Tibial nerve (tissue), 4 donors: ENCODE measurements at regions not wholly inside any gene's neighbourhood (a gene's known extent, or its start where the extent isn't known, plus 50 kb on each side); places are given as distances from the start of the nearest gene placed in this dataset.

Source experiments
- DNase-seq, 2 donors: peaks; one replicate each; pipeline ENCODE4 v3.0.0-alpha.2; 2019; ENCODE audit warnings: low spot score in 2 of 2
- H3K27ac ChIP-seq, 4 donors: fragments of 200-600 bp; sonication (generic) in 3 of 4; one replicate each; pipeline ENCODE4 v1.5.1; 2017 to 2019; ENCODE audit warnings: mild to moderate bottlenecking in 1 of 4
- H3K27me3 ChIP-seq, 2 donors: fragments of 200-600 bp; sonication (generic) in 1 of 2; one replicate each; pipeline versions ENCODE4 v1.5.1 to v1.6.0; 2017 to 2019
- H3K36me3 ChIP-seq, 3 donors: fragments of 200-600 bp; sonication (generic); one replicate each; pipeline ENCODE4 v1.5.1; 2018 to 2019
- H3K4me1 ChIP-seq, 4 donors: fragments of 200-600 bp; sonication (generic) in 3 of 4; one replicate each; pipeline ENCODE4 v1.5.1; 2017 to 2019
- H3K4me3 ChIP-seq, 4 donors: fragments of 200-600 bp; sonication (generic) in 3 of 4; one replicate each; pipeline ENCODE4 v1.5.1; 2017 to 2019; ENCODE audit warnings: mild to moderate bottlenecking in 1 of 4, moderate library complexity in 1 of 4
- H3K9me3 ChIP-seq, 4 donors: fragments of 200-600 bp; sonication (generic) in 3 of 4; one replicate each; pipeline ENCODE4 v1.5.1; 2017 to 2019
- EP300 ChIP-seq, 2 donors: sonication (generic); formaldehyde crosslinking; IDR thresholded peaks; one replicate each; pipeline ENCODE4 v1.6.1; 2017; ENCODE audit warnings: antibody characterized with exemption in 2 of 2, mild to moderate bottlenecking in 1 of 2
- POLR2A ChIP-seq, 2 donors: fragments of 450-650 bp; IDR thresholded peaks; one replicate each; pipeline ENCODE4 v1.6.1; 2017; ENCODE audit warnings: antibody characterized with exemption in 2 of 2, mild to moderate bottlenecking in 2 of 2, moderate library complexity in 2 of 2
- WGBS, 2 donors: methylation state at CpG; one replicate each; pipeline ENCODE4 v1.1.5; 2018; 5-methylcytosine and 5-hydroxymethylcytosine counted together
- TF ChIP-seq, protein P1 (sequence below), 5 experiments: fragments of 200-600 bp in 3 of 5; fragments of 450-650 bp in 2 of 5; sonication (generic) in 3 of 5; IDR thresholded peaks; one replicate each; pipeline ENCODE4 v1.5.1; 2016 to 2019; ENCODE audit warnings: antibody characterized with exemption in 5 of 5, mild to moderate bottlenecking in 3 of 5, moderate library complexity in 2 of 5

DNA sequence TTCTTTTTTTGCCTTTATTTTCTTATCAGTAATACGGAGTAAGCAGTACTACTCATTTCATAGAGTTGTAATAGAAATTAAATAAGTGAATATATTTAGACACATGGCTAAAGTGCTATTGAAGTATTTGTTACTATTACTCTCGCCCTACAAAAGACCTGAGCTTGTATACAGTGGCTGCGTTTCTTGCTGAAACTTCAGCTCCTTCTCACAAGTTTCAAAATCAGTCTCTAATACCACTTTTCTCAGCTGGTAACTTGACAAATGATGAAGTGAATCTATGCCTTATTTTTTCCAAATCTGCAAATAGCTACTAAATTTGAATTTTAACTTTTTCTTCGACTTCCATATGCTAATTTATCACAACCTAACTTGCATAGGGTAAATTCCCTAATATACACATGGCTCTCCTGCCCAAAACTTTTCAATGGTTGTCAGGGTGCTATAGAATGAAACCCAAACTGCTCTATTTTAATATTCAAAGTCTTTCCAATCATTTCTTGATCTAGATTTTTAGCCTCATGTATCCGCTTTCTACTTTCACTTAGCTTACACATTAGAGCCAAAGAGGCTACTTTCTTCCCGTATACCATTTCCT is 347.8 kb upstream of the GULP1 start:
- Histone ChIP-seq H3K9me3 (no peaks in the 10 kb centered on the region), H3K27ac (no peak overlapping the region), H3K4me3 (no peak overlapping the region), H3K27me3 (no peaks in the 10 kb centered on the region), H3K4me1 (peaks cover 0 to 8% (median 3%) of the 10 kb centered on the region in 4 donors), H3K36me3 (no peaks in the 10 kb centered on the region)
- DNase-seq: no peak
- TF ChIP-seq POLR2A (IDR thresholded peaks at IDR 0.05): no peak
- TF ChIP-seq EP300 (IDR thresholded peaks at IDR 0.05): no peak
- 95 to 96% methylated on average over 6 of the region's 6 CpGs for WGBS, 2 donors

DNA sequence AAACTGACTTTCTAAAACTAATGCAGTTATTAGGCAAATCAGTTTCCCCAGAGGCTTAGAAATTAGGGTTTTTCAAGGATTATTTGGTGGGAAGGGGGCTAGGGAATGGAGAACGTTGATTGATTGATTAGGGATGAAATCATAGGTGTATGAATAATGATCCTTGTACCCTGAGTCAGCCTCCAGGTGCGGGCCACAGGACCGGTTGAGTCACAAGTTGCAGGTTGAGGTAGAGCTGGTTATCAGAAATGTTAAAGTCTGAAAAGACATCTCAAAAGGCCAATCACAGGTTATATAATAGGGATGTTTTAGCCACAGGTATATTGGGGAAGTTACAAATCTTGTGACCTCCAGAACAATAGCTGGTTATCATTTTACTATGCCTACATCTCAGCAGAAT is 341.8 kb upstream of the GULP1 start:
- TF ChIP-seq, protein P1, sequence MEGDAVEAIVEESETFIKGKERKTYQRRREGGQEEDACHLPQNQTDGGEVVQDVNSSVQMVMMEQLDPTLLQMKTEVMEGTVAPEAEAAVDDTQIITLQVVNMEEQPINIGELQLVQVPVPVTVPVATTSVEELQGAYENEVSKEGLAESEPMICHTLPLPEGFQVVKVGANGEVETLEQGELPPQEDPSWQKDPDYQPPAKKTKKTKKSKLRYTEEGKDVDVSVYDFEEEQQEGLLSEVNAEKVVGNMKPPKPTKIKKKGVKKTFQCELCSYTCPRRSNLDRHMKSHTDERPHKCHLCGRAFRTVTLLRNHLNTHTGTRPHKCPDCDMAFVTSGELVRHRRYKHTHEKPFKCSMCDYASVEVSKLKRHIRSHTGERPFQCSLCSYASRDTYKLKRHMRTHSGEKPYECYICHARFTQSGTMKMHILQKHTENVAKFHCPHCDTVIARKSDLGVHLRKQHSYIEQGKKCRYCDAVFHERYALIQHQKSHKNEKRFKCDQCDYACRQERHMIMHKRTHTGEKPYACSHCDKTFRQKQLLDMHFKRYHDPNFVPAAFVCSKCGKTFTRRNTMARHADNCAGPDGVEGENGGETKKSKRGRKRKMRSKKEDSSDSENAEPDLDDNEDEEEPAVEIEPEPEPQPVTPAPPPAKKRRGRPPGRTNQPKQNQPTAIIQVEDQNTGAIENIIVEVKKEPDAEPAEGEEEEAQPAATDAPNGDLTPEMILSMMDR (IDR thresholded peaks at IDR 0.05): no peak
- TF ChIP-seq POLR2A (IDR thresholded peaks at IDR 0.05): no peak
- TF ChIP-seq EP300 (IDR thresholded peaks at IDR 0.05): no peak

DNA sequence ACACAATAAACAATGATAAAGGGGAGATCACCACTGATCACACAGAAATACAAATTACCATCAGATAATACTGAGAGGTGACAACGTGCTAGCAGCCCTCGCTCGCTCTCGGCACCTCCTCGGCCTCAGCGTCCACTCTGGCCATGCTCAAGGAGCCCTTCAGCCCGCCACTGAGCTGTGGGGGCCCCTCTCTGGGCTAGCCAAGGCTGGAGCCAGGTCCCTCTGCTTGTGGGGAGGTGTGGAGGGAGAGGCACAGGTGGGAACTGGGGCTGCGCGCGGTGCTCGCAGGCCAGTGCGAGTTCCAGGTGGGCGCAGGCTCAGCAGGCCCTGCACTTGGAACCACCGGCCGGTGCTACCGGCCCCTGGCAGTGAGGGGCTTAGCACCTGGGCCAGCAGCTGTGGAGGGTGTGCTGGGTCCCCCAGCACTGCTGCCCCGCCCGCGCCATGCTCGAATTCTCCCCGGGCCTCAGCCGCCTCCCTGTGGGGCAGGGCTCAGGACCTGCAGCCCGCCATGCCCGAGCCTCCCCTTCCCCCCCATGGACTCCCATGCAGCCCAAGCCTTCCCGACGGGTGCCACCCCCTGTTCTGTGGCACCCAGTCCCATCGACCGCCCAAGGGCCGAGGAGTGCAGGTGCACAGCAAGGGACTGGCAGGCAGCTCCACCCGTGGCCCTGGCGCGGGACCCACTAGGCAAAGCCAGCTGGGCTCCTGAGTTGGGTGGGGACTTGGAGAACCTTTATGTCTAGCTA is 340.0 kb upstream of the GULP1 start:
- no peak overlapping the region for H3K27ac ChIP-seq
- 93 to 94% methylated on average over 18 to 29 of the region's 32 CpGs for WGBS, 2 donors
- DNase-seq: no peak
- no peak overlapping the region for H3K4me3 ChIP-seq
- no peaks in the 10 kb centered on the region for H3K27me3 ChIP-seq
- TF ChIP-seq POLR2A (IDR thresholded peaks at IDR 0.05): no peak
- no peak for TF ChIP-seq EP300 (IDR thresholded peaks at IDR 0.05)
- TF ChIP-seq, protein P1 (IDR thresholded peaks at IDR 0.05): no peak
- H3K9me3 ChIP-seq: peaks cover 0 to 27% (median 2%) of the 10 kb centered on the region in 4 donors
- H3K4me1 ChIP-seq: no peaks in the 10 kb centered on the region
- H3K36me3 ChIP-seq: no peaks in the 10 kb centered on the region

More for the DNA sequence above, 341.8 kb upstream of the GULP1 start:
- 93 to 94% methylated on average over 3 of the region's 3 CpGs for WGBS, 2 donors
- Histone ChIP-seq H3K27me3 (no peaks in the 10 kb centered on the region), H3K4me1 (no peaks in the 10 kb centered on the region), H3K4me3 (no peak overlapping the region), H3K9me3 (peaks cover 0 to 27% (median 2%) of the 10 kb centered on the region in 4 donors), H3K27ac (no peak overlapping the region), H3K36me3 (no peaks in the 10 kb centered on the region)
- DNase-seq: no peak

DNA sequence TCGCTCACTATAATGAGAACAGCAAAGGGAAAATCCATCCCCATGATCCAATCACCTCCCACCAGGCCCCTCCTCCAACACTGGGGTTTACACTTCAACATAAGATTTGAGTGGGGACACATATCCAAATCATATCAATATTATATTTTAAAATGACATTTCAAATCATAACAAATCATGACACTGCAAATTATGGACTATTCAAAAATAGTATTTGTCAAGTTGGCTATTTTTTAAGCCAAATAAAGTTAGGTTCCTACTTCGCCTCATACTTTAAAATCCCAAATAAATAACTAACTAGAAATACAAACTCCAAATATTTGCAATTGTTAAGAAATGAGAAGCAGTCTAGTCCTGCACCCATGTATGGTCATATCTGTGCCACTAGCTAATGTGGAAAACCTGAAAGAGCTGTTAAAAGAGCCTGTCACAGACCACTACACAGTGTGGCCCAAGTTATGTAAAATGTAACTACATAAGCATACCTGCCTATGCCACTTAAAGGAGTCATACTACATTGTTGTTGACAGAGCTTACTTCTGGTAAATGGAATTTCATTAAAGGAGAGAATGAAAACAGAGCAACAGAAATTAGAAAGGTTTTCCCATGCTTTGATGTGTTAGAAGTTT is 334.7 kb upstream of the GULP1 start:
- DNase-seq: no peak
- 78 to 81% methylated on average over 2 of the region's 2 CpGs for WGBS, 2 donors
- TF ChIP-seq, protein P1 (IDR thresholded peaks at IDR 0.05): no peak
- TF ChIP-seq EP300 (IDR thresholded peaks at IDR 0.05) (no peak), POLR2A (IDR thresholded peaks at IDR 0.05) (no peak)
- Histone ChIP-seq H3K9me3 (peaks cover 0 to 2% (median 0%) of the 10 kb centered on the region in 4 donors), H3K27me3 (no peaks in the 10 kb centered on the region), H3K27ac (peak overlapping the region in 1 of 4 donors; percentile 30), H3K36me3 (no peaks in the 10 kb centered on the region), H3K4me1 (no peaks in the 10 kb centered on the region), H3K4me3 (no peak overlapping the region)

DNA sequence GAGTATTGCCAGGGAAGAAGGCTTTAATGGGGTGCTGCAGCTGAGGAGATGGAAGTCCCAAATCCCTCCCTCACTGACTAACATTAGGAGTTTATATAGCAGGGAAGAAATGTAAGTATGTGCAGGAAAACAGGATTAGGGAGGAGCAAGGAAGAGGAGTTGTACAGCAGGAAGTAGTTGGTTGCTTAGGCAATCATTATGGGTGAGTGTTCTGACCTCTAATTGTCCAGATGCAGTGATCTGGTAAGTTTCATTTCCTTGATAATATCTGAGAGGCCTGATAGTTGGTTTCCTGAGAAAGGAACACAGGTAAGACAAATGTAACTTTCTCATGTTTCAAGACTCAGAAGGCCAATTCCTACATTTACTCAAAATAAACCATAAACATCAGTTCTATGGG is 331.9 kb upstream of the GULP1 start:
- H3K36me3 ChIP-seq: no peaks in the 10 kb centered on the region
- H3K27me3 ChIP-seq: no peaks in the 10 kb centered on the region
- no peak for DNase-seq
- H3K4me3 ChIP-seq: no peak overlapping the region
- H3K27ac ChIP-seq: no peak overlapping the region
- no peak for TF ChIP-seq POLR2A (IDR thresholded peaks at IDR 0.05)
- H3K4me1 ChIP-seq: no peaks in the 10 kb centered on the region
- H3K9me3 ChIP-seq: no peaks in the 10 kb centered on the region

DNA sequence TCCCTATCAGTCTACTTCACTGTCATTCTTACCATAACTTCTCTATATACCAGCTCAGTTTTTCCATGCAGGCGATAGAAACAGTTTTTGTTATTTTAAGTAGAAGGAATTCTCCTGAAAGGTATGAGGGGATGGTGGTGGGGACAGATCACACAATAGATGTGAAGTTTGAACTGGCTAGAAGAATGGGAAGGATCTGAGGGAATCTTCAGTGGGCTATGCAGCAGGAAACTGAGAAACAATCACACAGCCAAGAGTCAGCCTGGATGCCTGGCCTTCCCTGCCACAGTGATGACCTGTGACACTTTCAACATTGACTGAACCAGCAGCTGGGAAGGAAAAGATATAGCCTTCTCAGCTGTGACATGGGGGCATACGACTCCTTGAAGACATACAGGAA is 329.1 kb upstream of the GULP1 start:
- Histone ChIP-seq H3K4me1 (no peaks in the 10 kb centered on the region), H3K27ac (no peak overlapping the region), H3K4me3 (no peak overlapping the region), H3K36me3 (no peaks in the 10 kb centered on the region), H3K27me3 (no peaks in the 10 kb centered on the region), H3K9me3 (no peaks in the 10 kb centered on the region)
- WGBS, 2 donors: 75 to 77% methylated on average over 2 of the region's 2 CpGs
- DNase-seq: no peak
- TF ChIP-seq EP300 (IDR thresholded peaks at IDR 0.05) (no peak), POLR2A (IDR thresholded peaks at IDR 0.05) (no peak)
- TF ChIP-seq, protein P1 (IDR thresholded peaks at IDR 0.05): no peak
